Brain microvascular endothelial cell (primary cell): ENCODE measurements at regions not wholly inside any gene's neighbourhood (a gene's known extent, or its start where the extent isn't known, plus 50 kb on each side); places are given as distances from the start of the nearest gene placed in this dataset.

ENCODE experiments used
- DNase-seq: peaks from one replicate; pipeline ENCODE4 v3.0.0-alpha.2; 2020
- H3K27ac ChIP-seq: fragments of 250-450 bp; sonication (Bioruptor Pico); 2 replicates; pipeline ENCODE4 v1.5.1; 2020; ENCODE audit warnings: mild to moderate bottlenecking, moderate library complexity
- H3K27me3 ChIP-seq: fragments of 250-450 bp; sonication (Bioruptor Pico); replicated peaks from 2 replicates; pipeline ENCODE4 v1.5.1; 2020; ENCODE audit warnings: mild to moderate bottlenecking
- H3K36me3 ChIP-seq: fragments of 250-450 bp; sonication (Bioruptor Pico); replicated peaks from 2 replicates; pipeline ENCODE4 v1.5.1; 2020; ENCODE audit warnings: mild to moderate bottlenecking
- H3K4me3 ChIP-seq: 2 replicates; pipeline ENCODE4 v1.5.1; 2011; ENCODE audit warnings: low read depth, mild to moderate bottlenecking, control low read depth, low read length, moderate library complexity
- in situ Hi-C: cut with HindIII; loops from 2 replicates; pipeline ENCODE4 v1.10.0; 2017; ENCODE audit warnings: low sequenced_read_pairs, low pct_ligation_motif_present
- TF ChIP-seq, protein P1 (sequence below): IDR thresholded peaks from 2 replicates; pipeline ENCODE4 v1.5.1; 2011; ENCODE audit warnings: low read depth, mild to moderate bottlenecking, moderate library complexity, low read length, control low read depth, inconsistent platforms; ENCODE audit errors: missing control alignments

- no peak for DNase-seq
- H3K27me3 ChIP-seq = no peaks in the 10 kb centered on the region
- no peak overlapping the region for H3K4me3 ChIP-seq
- TF ChIP-seq, protein P1, sequence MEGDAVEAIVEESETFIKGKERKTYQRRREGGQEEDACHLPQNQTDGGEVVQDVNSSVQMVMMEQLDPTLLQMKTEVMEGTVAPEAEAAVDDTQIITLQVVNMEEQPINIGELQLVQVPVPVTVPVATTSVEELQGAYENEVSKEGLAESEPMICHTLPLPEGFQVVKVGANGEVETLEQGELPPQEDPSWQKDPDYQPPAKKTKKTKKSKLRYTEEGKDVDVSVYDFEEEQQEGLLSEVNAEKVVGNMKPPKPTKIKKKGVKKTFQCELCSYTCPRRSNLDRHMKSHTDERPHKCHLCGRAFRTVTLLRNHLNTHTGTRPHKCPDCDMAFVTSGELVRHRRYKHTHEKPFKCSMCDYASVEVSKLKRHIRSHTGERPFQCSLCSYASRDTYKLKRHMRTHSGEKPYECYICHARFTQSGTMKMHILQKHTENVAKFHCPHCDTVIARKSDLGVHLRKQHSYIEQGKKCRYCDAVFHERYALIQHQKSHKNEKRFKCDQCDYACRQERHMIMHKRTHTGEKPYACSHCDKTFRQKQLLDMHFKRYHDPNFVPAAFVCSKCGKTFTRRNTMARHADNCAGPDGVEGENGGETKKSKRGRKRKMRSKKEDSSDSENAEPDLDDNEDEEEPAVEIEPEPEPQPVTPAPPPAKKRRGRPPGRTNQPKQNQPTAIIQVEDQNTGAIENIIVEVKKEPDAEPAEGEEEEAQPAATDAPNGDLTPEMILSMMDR = no peak
- H3K36me3 ChIP-seq = no peaks in the 10 kb centered on the region
- no peak overlapping the region for H3K27ac ChIP-seq
- in situ Hi-C loops = no loop called here
Measured at GRCh38 chr14:58760121-58760520, 122.4 kb downstream of the DACT1 start.

DNA sequence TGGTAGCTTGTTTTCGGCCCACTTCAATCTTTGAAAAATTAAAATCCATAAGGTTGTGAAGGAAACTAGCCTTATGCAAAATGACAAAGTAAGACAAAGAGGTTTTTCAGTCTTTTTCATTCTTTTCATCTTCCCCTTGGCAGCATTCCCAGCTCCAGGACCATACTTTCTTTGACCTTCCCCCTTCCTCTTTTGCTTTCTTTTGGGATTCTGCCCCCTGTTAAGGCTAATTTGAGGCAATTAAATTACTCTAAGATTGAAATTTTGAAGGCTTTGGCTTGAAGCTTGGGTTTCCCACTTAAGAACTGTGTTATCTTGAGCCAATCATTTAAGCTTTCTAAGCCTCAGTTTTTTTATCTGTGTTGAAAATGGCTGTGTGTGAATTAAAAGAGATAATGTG lies 124.9 kb downstream of the DACT1 start:
- Histone ChIP-seq H3K27me3 (no peaks in the 10 kb centered on the region), H3K27ac (no peak overlapping the region)
- in situ Hi-C loops = no loop called here

GRCh38 chr14:58763210-58763609 lies 125.4 kb downstream of the DACT1 start:
- Histone ChIP-seq H3K4me3 (no peak overlapping the region), H3K27me3 (no peaks in the 10 kb centered on the region), H3K36me3 (no peaks in the 10 kb centered on the region), H3K27ac (no peak overlapping the region)
- in situ Hi-C loops = no loop called here
- DNase-seq = no peak
- TF ChIP-seq, protein P1 = no peak

More for the DNA sequence above, 124.9 kb downstream of the DACT1 start:
- TF ChIP-seq, protein P1 = no peak
- no peak for DNase-seq
- H3K4me3 ChIP-seq = no peak overlapping the region
- H3K36me3 ChIP-seq = no peaks in the 10 kb centered on the region

GRCh38 chr14:58765418-58765831 lies 127.7 kb downstream of the DACT1 start:
- TF ChIP-seq, protein P1 = no peak
- no peaks in the 10 kb centered on the region for H3K27me3 ChIP-seq
- peak; percentile 60 for DNase-seq
- no peak overlapping the region for H3K27ac ChIP-seq
- no peak overlapping the region for H3K4me3 ChIP-seq
- in situ Hi-C loops = no loop called here
- no peaks in the 10 kb centered on the region for H3K36me3 ChIP-seq

GRCh38 chr14:58765843-58766242 lies 128.1 kb downstream of the DACT1 start:
- no peaks in the 10 kb centered on the region for H3K27me3 ChIP-seq
- TF ChIP-seq, protein P1 = no peak
- no peak overlapping the region for H3K27ac ChIP-seq
- in situ Hi-C loops = no loop called here
- no peak overlapping the region for H3K4me3 ChIP-seq
- no peaks in the 10 kb centered on the region for H3K36me3 ChIP-seq
- DNase-seq = no peak

DNA sequence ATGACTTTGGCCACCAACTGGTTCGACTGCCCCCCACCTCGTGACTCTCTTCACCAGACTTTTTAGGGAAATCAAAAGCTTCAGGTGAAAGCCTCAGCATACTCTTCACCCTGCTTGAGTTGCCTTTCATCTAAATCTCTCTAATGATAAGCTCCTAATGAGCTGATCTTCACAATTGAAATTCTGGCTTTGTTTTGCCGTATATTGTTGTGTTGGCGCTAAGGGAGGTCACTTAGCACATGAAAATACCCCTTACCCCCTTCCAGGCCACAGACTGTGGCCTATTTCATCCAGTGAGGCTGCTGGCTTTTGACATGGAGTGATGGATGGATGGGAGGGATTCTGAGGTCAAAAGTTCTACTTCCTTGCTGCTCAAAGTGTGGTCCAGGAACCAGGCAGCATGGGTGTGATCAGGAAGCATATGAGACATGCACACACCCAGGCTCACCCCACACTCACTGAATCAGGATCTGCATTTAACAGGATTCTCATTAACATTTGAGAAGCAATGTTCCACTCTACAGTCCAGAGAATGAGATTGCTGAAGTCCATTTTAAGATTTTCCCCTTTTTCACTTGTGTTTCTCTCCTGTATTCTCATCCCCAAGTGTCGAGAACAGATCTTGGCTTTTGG lies 131.4 kb downstream of the DACT1 start:
- Histone ChIP-seq H3K36me3 (no peaks in the 10 kb centered on the region), H3K4me3 (no peak overlapping the region), H3K27ac (no peak overlapping the region), H3K27me3 (no peaks in the 10 kb centered on the region)
- in situ Hi-C loops = no loop called here
- TF ChIP-seq, protein P1 = no peak
- no peak for DNase-seq
